Mesendoderm (in vitro differentiated cells): ENCODE measurements at regions not wholly inside any gene's neighbourhood (a gene's known extent, or its start where the extent isn't known, plus 50 kb on each side); places are given as distances from the start of the nearest gene placed in this dataset.

Source experiments
- DNase-seq: peaks from one replicate; pipeline ENCODE4 v3.0.0; 2013
- H2AK5ac ChIP-seq: 2 replicates; pipeline ENCODE4 v1.6.1; 2013; ENCODE audit warnings: low read length, inconsistent platforms
- H2BK120ac ChIP-seq: 2 replicates; pipeline ENCODE4 v1.6.1; 2013; ENCODE audit warnings: low read depth, mild to moderate bottlenecking, low read length, moderate library complexity, mixed read lengths
- H2BK15ac ChIP-seq: replicated peaks from 2 replicates; pipeline ENCODE4 v1.6.1; 2013; ENCODE audit warnings: low read depth, mild to moderate bottlenecking, moderate library complexity
- H2BK5ac ChIP-seq: 2 replicates; pipeline ENCODE4 v1.6.1; 2013; ENCODE audit warnings: low read length, inconsistent platforms
- H3K18ac ChIP-seq: 2 replicates; pipeline ENCODE4 v1.6.1; 2013; ENCODE audit warnings: mild to moderate bottlenecking, low read length, mixed read lengths
- H3K23ac ChIP-seq: one replicate; pipeline ENCODE4 v1.6.1; 2013; ENCODE audit warnings: low read length
- H3K27ac ChIP-seq: 2 replicates; pipeline ENCODE4 v1.5.1; 2013; ENCODE audit warnings: low read depth, mild to moderate bottlenecking, inconsistent platforms, low read length, moderate library complexity
- H3K27me3 ChIP-seq: 2 replicates; pipeline ENCODE4 v1.6.1; 2013; ENCODE audit warnings: low read length, control low read depth, mild to moderate bottlenecking, inconsistent platforms; ENCODE audit not compliant: insufficient read depth, poor library complexity
- H3K36me3 ChIP-seq: 2 replicates; pipeline ENCODE4 v1.6.1; 2013; ENCODE audit warnings: low read length, inconsistent platforms; ENCODE audit not compliant: control insufficient read depth, insufficient read depth
- H3K4ac ChIP-seq: one replicate; pipeline ENCODE4 v1.6.1; 2013; ENCODE audit warnings: low read depth, mild to moderate bottlenecking, low read length, moderate library complexity
- H3K4me1 ChIP-seq: 2 replicates; pipeline ENCODE4 v1.6.1; 2013; ENCODE audit warnings: low read depth, low read length, inconsistent platforms; ENCODE audit not compliant: control insufficient read depth
- H3K4me2 ChIP-seq: 2 replicates; pipeline ENCODE4 v1.6.1; 2013; ENCODE audit warnings: low read length
- H3K4me3 ChIP-seq: 2 replicates; pipeline ENCODE4 v1.5.1; 2013; ENCODE audit warnings: mild to moderate bottlenecking, low read length
- H3K56ac ChIP-seq: one replicate; pipeline ENCODE4 v1.6.1; 2013; ENCODE audit warnings: low read length
- H3K79me1 ChIP-seq: 2 replicates; pipeline ENCODE4 v1.6.1; 2013; ENCODE audit warnings: low read length, inconsistent platforms
- H3K79me2 ChIP-seq: 2 replicates; pipeline ENCODE4 v1.6.1; 2013; ENCODE audit warnings: mild to moderate bottlenecking, low read length; ENCODE audit not compliant: control insufficient read depth, insufficient read depth
- H3K9ac ChIP-seq: 2 replicates; pipeline ENCODE4 v1.6.1; 2013; ENCODE audit warnings: low read length, inconsistent platforms
- H4K5ac ChIP-seq: one replicate; pipeline ENCODE4 v1.6.1; 2013; ENCODE audit warnings: low read length
- H4K8ac ChIP-seq: one replicate; pipeline ENCODE4 v1.6.1; 2013; ENCODE audit warnings: low read depth, mild to moderate bottlenecking, control low read depth, low read length, moderate library complexity
- WGBS: extraction: QIAGEN DNeasy Blood & Tissue Kit; methylation state at CpG from one replicate; pipeline ENCODE4 v1.1.7; 2013; ENCODE audit warnings: low lambda C conversion rate, missing lambda C conversion rate; ENCODE audit not compliant: insufficient coverage; ENCODE audit errors: extremely low coverage; 5-methylcytosine and 5-hydroxymethylcytosine counted together

DNA sequence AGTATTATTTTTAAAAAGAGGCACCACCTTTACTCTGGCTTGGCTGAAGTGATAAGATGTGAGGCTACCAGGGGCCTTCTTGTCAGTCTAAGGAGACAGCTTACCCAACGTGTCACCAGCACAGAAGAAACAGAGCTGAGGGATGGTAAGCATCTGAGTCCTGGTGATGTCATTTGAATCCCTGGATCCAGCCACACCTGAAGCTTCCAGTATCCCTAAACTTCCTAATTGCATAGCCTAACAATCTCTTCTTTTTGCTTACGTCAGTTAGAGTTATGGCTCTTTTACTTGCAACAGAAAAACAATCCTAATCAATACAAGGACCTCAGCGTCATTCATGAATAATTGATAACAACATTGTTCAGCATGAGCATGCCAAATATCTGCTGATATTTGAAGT lies 436.6 kb downstream of the SHISA9 start:
- Histone ChIP-seq H3K4me3 (no peak overlapping the region), H3K18ac (no peak overlapping the region), H2BK15ac (no peak overlapping the region), H2BK5ac (no peak overlapping the region), H4K5ac (no peak overlapping the region), H3K4me2 (no peak overlapping the region), H4K8ac (no peak overlapping the region), H3K79me2 (no peaks in the 10 kb centered on the region), H2BK120ac (no peak overlapping the region), H3K9ac (no peak overlapping the region), H3K36me3 (no peaks in the 10 kb centered on the region), H3K56ac (no peak overlapping the region), H3K27me3 (no peaks in the 10 kb centered on the region), H3K27ac (no peak overlapping the region), H2AK5ac (no peak overlapping the region), H3K4ac (peak overlapping the region; percentile 62), H3K4me1 (peaks cover 3% of the 10 kb centered on the region), H3K23ac (no peak overlapping the region), H3K79me1 (no peaks in the 10 kb centered on the region)
- DNase-seq = no peak
- no CpG with 5 or more reads among the region's 3 CpGs for WGBS

DNA sequence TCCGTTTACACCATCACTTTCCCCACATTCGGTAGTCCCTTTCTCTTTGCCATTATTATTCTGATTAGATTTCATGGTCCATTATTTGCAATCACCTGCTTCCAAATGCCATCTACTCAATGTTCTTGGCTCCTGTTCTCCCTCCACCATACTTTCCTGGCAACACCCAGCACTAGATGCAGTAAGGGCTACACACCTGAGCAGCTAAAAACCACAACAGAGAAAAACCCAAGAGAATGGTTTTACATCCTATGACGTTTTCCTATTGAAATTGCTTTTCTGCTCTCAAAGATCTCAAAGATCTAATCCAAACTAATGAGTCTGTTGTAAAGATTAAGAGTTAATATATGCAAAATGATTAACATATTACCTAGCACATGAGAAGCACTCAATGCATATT lies 441.3 kb downstream of the SHISA9 start:
- Histone ChIP-seq H2BK120ac (no peak overlapping the region), H4K8ac (no peak overlapping the region), H3K79me1 (no peaks in the 10 kb centered on the region), H3K4me1 (peaks cover 3% of the 10 kb centered on the region), H3K18ac (no peak overlapping the region), H2BK15ac (no peak overlapping the region), H2BK5ac (no peak overlapping the region), H2AK5ac (no peak overlapping the region), H3K27ac (no peak overlapping the region), H4K5ac (no peak overlapping the region), H3K27me3 (no peaks in the 10 kb centered on the region), H3K36me3 (no peaks in the 10 kb centered on the region), H3K79me2 (no peaks in the 10 kb centered on the region), H3K4me2 (no peak overlapping the region), H3K4me3 (no peak overlapping the region), H3K23ac (no peak overlapping the region), H3K56ac (no peak overlapping the region), H3K9ac (no peak overlapping the region), H3K4ac (no peak overlapping the region)
- 100% methylated on average over 2 of the region's 3 CpGs for WGBS
- DNase-seq = no peak

DNA sequence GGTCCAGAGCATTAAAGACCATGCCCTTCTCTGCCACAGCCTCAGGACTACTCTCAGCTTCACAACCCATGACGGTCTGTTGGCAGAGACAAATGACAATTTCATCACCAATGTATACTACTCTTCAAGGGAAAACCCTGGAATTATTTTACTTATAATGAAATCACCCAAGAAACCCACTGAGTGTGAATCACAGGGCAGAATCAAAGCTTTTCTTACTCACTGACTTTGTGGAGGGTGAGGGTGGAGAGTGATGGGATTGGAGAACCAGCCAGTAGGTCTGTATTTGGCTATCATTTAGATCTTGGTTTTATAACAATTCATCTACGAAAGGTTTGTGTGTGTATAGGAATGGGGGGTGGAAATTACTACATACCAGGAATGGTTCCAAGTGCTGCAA lies 442.6 kb downstream of the SHISA9 start:
- Histone ChIP-seq H3K9ac (no peak overlapping the region), H3K56ac (no peak overlapping the region), H3K79me2 (no peaks in the 10 kb centered on the region), H3K18ac (no peak overlapping the region), H3K23ac (no peak overlapping the region), H4K5ac (no peak overlapping the region), H3K4ac (no peak overlapping the region), H2BK120ac (no peak overlapping the region), H3K27me3 (no peaks in the 10 kb centered on the region), H3K4me2 (no peak overlapping the region), H4K8ac (no peak overlapping the region), H3K4me1 (peaks cover 3% of the 10 kb centered on the region), H2BK15ac (peak overlapping the region; percentile 57), H3K79me1 (no peaks in the 10 kb centered on the region), H2BK5ac (no peak overlapping the region), H3K27ac (no peak overlapping the region), H3K36me3 (no peaks in the 10 kb centered on the region), H2AK5ac (no peak overlapping the region), H3K4me3 (no peak overlapping the region)
- WGBS = no CpG with 5 or more reads among the region's 2 CpGs
- no peak for DNase-seq

DNA sequence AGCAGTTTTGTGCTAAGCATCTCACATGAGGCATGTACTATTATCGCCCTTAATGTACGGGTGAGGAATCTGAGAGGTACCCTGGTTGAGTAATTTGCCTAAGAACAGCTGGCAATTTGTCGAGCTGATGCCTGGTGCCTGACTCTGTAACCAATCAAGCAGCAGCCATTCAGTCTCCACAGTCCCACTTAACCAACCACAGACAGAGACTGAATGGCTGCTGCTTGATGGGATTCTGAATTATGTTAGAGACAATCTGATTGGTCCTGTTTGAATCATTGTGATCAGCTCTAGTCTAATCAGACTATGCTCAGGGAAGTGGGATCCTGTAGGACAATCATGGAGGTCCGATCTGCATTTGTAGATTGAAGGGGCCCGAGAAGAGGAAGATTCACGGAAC lies 447.0 kb downstream of the SHISA9 start:
- no peaks in the 10 kb centered on the region for H3K79me1 ChIP-seq
- H3K23ac ChIP-seq = no peak overlapping the region
- no peaks in the 10 kb centered on the region for H3K79me2 ChIP-seq
- H2BK15ac ChIP-seq = no peak overlapping the region
- no CpG with 5 or more reads among the region's 6 CpGs for WGBS
- no peak overlapping the region for H3K4me3 ChIP-seq
- H3K4me2 ChIP-seq = no peak overlapping the region
- H3K4ac ChIP-seq = no peak overlapping the region
- H3K18ac ChIP-seq = no peak overlapping the region
- no peak overlapping the region for H3K56ac ChIP-seq
- no peak overlapping the region for H3K9ac ChIP-seq
- H3K36me3 ChIP-seq = no peaks in the 10 kb centered on the region
- no peak overlapping the region for H2BK120ac ChIP-seq
- H3K27me3 ChIP-seq = no peaks in the 10 kb centered on the region
- H2BK5ac ChIP-seq = no peak overlapping the region
- H2AK5ac ChIP-seq = no peak overlapping the region
- peaks cover 11% of the 10 kb centered on the region for H3K4me1 ChIP-seq
- H4K8ac ChIP-seq = no peak overlapping the region
- no peak overlapping the region for H4K5ac ChIP-seq
- no peak for DNase-seq
- H3K27ac ChIP-seq = no peak overlapping the region

DNA sequence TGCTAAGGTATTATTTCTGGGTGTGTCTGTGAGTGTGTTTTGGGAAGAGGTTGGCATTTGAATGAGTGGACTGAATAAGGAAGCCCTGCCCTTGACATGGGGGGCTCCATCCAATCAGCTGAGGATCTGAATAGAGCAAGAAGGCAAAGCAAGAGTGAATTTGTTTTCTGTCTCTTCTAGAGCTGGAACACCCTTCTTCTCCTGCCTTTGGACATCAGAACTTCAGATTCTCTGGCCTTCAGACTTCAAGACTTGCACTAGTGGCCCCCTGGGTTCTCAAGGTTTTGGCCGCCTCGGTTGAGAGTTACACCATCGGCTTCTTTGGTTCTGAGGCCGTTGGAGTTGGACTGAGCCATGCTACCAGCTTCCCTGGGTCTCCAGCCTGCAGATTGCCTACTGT lies 448.6 kb downstream of the SHISA9 start:
- DNase-seq = no peak
- H3K18ac ChIP-seq = peak overlapping the region; percentile 65
- H3K23ac ChIP-seq = no peak overlapping the region
- no peaks in the 10 kb centered on the region for H3K79me1 ChIP-seq
- no peak overlapping the region for H3K4me2 ChIP-seq
- no peaks in the 10 kb centered on the region for H3K79me2 ChIP-seq
- peak overlapping the region; percentile 70 for H3K4ac ChIP-seq
- H3K4me3 ChIP-seq = no peak overlapping the region
- H4K8ac ChIP-seq = no peak overlapping the region
- H4K5ac ChIP-seq = no peak overlapping the region
- no CpG with 5 or more reads among the region's 4 CpGs for WGBS
- peak overlapping the region; percentile 37 for H2BK15ac ChIP-seq
- H2AK5ac ChIP-seq = no peak overlapping the region
- H3K56ac ChIP-seq = no peak overlapping the region
- no peak overlapping the region for H2BK120ac ChIP-seq
- H3K27ac ChIP-seq = no peak overlapping the region
- no peaks in the 10 kb centered on the region for H3K36me3 ChIP-seq
- peaks cover 11% of the 10 kb centered on the region for H3K4me1 ChIP-seq
- no peak overlapping the region for H2BK5ac ChIP-seq
- H3K27me3 ChIP-seq = no peaks in the 10 kb centered on the region
- H3K9ac ChIP-seq = no peak overlapping the region

DNA sequence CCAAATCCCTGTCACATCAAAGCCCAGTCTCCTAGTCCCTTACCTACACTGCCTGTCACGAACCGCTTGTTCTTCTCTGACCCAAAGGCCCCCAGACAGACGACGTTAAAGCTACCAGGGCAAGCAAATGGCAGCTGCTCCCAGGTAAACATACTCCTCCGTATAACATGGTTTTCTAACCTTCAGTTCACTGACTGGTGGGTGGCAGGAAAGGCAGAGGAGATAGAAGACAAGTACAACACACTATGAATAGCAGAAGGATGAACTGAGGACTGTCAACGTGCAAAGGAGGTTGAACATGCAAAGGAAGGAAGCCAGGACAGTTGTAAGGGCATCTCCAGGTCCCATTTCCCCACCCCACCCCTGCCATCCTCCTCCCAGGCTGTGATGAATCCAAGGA lies 449.8 kb downstream of the SHISA9 start:
- no CpG with 5 or more reads among the region's 6 CpGs for WGBS
- H4K8ac ChIP-seq = no peak overlapping the region

More for the DNA sequence above, 449.8 kb downstream of the SHISA9 start:
- H2BK5ac ChIP-seq = peak overlapping the region; percentile 73
- peak overlapping the region; percentile 84 for H3K4ac ChIP-seq
- DNase-seq = no peak
- no peak overlapping the region for H3K9ac ChIP-seq
- H2AK5ac ChIP-seq = peak overlapping the region; percentile 93
- peak overlapping the region; percentile 70 for H3K56ac ChIP-seq
- no peak overlapping the region for H3K4me3 ChIP-seq
- H2BK120ac ChIP-seq = no peak overlapping the region
- H3K27me3 ChIP-seq = no peaks in the 10 kb centered on the region
- peak overlapping the region; percentile 52 for H3K18ac ChIP-seq
- no peaks in the 10 kb centered on the region for H3K36me3 ChIP-seq
- peaks cover 11% of the 10 kb centered on the region for H3K4me1 ChIP-seq
- no peak overlapping the region for H3K4me2 ChIP-seq
- H4K5ac ChIP-seq = no peak overlapping the region
- no peaks in the 10 kb centered on the region for H3K79me2 ChIP-seq
- H3K27ac ChIP-seq = no peak overlapping the region
- H3K79me1 ChIP-seq = no peaks in the 10 kb centered on the region
- no peak overlapping the region for H3K23ac ChIP-seq
- H2BK15ac ChIP-seq = no peak overlapping the region
